ENCODE measurements at regions not wholly inside any gene's neighbourhood (a gene's known extent, or its start where the extent isn't known, plus 50 kb on each side); places are given as distances from the start of the nearest gene placed in this dataset.

- DNase-seq (ENCODE audit: low spot score): no peak
These were observed 802.5 kb upstream of the EEF2KMT start for GRCh38 chr16:5900046-5900445.

DNA sequence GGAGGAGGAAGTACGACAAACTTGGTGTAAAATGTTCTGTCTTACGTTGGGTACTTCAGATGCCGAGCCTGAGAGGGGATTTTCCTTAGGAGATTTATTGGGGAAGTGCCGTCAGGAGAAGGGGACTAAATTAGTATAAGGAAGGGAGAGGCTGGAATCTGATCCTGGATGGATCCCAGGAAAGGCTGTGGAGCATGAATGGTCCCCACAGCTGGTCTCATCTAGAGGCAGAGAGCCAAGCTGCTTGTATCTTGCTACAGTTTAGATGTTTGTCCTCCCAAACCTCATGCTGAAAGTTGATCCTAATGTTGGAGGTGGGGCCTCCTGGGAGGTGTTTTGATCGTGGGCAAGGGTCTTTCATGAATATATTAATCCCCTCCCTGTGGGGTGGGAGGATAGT, 798.4 kb upstream of the EEF2KMT start:
- no peak for DNase-seq (ENCODE audit: low spot score)

- no peak for DNase-seq (ENCODE audit: low spot score)
These were observed 797.5 kb upstream of the EEF2KMT start for GRCh38 chr16:5895137-5895536.

GRCh38 chr16:5891296-5891695, 793.7 kb upstream of the EEF2KMT start:
- DNase-seq (ENCODE audit: low spot score): no peak

GRCh38 chr16:5885521-5885920, 787.9 kb upstream of the EEF2KMT start:
- DNase-seq (ENCODE audit: low spot score): no peak

DNA sequence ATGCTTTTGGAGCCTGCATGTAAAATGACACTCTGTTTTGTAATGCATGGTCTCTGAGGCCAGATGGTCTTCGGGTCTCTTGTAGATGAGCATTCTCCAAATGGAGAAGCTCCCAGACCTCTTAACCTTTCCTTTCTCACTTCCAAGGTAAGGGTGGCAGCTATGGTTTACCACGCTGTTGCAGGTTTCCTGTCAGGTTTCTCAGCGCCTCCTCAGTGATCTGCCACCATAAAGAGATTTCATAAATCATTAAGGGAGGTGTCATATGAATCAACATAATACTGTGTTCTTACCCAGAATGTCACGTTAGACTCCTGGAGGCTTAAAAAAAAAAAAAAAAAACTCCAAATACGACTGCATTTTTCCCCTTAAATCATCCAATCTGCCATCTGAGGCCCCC, 787.4 kb upstream of the EEF2KMT start:
- no peak for DNase-seq (ENCODE audit: low spot score)

DNA sequence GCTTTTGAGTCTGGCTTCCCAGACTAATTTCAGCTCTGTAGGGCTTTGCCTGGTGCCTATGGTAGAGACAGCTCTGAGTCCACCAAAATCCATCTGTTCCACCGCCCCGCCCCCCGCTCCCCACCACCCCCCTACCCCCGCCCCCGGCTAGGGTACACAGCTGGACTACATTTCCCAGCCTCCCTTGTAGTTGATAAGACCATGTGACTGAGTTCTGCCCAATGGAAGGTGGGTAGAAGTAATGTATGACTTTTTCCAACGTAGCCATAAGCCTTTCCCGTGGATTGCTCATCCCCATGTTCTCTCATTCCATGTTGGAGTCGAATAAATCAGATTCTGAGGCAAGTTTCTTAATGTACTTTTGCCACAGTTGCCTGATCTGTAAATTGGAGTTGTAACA, 786.7 kb upstream of the EEF2KMT start:
- no peak for DNase-seq (ENCODE audit: low spot score)

DNA sequence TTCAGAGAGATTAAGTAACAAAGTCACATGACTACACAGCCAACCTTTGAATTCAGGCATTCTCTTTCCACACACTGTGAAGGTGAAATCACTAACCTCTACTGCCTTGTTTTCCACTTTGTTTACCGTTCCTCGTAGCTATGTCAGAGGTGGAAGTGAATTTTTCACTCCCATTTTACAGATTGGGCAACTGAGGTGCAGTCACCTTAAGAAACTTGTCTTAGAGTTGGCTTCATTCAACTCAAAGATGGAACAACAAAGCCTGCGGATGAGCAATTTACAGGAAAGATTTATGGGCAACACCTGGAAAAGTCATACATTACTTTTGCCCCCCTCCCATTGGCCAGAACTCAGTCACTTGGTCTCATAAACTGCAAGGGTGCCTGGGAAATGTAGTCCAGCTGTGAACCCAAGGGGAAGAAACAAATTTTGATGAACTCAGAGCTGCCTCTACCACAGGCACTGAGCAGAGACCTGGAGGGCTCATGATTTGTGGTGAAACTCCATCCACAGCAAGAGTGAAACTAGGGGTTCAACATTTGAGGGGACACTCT, 784.6 kb upstream of the EEF2KMT start:
- DNase-seq (ENCODE audit: low spot score): no peak

- DNase-seq (ENCODE audit: low spot score): no peak
These were observed 777.8 kb upstream of the EEF2KMT start for GRCh38 chr16:5875416-5875815.

- no peak for DNase-seq (ENCODE audit: low spot score)
These were observed 777.3 kb upstream of the EEF2KMT start for GRCh38 chr16:5874899-5875298.

GRCh38 chr16:5873221-5873620, 775.6 kb upstream of the EEF2KMT start:
- no peak for DNase-seq (ENCODE audit: low spot score)

DNA sequence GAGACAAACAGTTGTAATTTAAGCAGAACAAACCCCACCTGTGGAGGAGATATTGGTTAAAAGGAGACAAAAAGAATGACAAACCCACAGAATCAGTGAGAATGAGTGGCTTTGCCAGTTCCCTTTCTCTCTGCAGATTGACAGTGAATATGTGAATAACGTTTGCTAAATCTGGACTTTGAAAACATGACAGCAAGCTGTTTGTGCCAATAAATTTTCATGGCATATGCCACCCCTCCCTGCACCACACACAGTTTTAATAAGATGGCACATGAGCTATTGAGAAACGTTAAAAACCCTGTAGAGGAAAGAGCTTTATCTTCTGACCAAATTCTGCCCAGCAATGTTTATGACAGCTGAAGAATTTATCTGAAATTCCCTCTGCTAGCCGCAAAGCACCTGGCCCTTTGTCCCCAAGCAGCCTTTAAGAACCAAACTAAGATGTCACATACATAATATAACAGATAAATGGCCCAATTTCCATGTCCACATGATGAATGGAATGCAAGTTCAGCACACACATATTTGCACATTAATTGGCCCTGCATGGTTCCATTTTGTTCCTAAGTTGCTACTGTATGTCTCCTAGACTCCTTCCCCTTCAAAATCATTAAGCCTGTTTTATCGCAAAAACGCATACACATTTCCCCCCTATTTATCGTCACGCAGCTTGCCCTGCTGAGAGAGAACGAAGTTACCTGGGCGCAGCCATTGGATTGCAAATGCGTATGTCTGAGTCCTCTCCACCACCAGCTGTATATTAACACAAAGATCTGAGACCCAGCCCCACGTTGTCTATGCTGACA, 773.5 kb upstream of the EEF2KMT start:
- no peak for DNase-seq (ENCODE audit: low spot score)

- no peak for DNase-seq (ENCODE audit: low spot score)
These were observed 769.7 kb upstream of the EEF2KMT start for GRCh38 chr16:5867250-5867649.

DNA sequence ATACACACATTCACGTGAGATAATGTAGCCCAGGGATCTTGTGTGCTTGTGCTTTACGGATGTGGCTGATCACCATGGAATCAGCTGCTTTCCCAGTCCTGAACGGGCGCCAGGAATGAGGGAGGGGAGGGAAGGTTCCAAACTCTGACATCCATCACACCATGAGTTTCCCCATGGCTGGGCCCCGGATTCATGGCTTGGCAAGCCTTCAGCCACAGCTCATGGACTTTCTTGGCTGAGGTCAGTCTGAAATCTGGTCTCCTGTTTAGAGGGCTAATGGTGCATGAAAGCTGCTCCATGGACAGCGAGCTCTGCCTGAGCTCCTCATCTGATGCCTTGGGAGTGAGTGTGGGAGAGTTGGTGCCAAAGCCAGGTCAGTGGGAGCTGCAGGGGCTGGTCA, 767.6 kb upstream of the EEF2KMT start:
- DNase-seq (ENCODE audit: low spot score): no peak

DNA sequence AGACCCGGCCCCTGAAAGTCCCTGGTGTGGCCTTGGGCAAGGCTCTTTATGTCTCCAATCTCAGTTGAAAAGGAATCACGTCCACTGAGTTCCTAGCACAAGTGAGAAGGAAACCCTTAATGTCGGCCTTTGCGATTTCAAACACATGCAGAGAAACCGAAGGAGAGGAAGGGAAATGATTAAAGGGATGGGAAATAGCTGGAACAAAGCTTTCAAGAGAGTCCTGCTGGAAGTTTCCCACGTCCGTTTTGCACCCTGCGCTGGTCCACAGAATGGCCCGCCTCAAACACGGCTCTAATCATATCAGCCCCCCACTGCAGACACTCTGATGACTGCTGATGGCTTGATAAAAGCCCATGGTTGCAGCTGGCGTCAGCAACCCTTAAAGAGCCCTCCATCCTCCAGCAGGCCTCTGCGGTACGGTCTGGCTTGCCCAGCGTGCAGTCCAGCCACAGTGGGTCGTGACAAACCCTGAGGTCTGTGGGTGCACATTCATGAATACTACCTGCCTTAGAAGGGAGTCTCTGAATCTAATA, 765.5 kb upstream of the EEF2KMT start:
- no peak for DNase-seq (ENCODE audit: low spot score)

GRCh38 chr16:5862103-5862840, 764.7 kb upstream of the EEF2KMT start:
- no peak for DNase-seq (ENCODE audit: low spot score)

DNA sequence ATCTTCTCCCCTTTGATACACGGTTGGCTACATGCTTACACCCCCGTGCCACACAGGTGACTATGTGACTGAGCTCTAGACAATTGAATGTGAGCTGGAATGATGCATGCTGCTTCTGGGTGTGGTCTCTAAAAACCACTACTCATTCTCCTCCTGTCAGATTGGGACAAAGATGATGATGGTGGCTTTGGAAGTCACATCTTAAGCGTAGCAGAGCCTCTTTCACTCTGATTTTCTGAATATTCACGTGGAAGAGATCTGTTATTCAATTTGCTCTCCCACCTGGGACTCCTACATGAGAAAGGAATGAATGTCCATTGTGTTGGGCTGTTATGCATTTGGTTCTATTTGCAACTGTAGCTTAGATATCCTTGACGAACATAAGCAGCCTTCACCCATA, 763.6 kb upstream of the EEF2KMT start:
- DNase-seq (ENCODE audit: low spot score): no peak

GRCh38 chr16:5858180-5858579, 760.6 kb upstream of the EEF2KMT start:
- no peak for DNase-seq (ENCODE audit: low spot score)

DNA sequence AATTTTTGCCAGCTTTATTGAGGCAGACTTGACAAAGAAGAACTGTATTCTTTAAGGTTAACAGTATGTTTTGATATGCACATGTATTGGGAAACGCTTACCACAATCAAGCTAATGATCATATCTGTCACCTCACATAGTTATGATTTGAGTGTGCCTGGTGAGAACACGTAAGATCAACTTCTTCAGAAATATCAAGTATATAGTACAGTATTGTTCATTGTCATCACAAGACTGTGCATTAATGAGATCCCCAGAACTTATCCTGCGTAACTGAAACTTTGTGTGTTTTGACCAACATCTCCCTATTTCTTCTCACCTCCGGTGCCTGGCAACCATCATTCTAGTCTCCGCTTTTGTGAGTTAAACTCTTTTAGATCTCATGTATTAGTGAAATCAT, 756.4 kb upstream of the EEF2KMT start:
- DNase-seq (ENCODE audit: low spot score): no peak

DNA sequence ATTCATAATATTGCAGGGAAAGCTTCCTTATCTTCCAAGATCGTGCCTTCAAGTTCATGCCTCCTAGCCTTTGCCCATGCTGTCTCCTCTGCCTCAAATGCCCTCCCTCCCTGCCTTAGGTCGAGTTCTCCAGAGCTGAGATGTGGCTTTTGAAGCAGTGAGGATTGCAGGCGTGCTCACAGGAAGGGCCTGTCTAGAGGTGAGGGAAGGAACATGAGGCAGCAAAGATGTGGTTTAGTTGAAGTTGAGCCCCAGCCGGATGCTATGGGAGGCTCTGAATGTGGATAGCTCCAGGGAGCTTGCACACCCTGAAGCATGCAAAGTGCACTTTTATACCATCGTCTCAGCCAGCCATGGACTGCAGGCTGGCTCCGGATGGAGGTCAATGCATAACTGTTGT, 754.6 kb upstream of the EEF2KMT start:
- DNase-seq (ENCODE audit: low spot score): no peak

GRCh38 chr16:5851393-5851982, 753.9 kb upstream of the EEF2KMT start:
- no peak for DNase-seq (ENCODE audit: low spot score)

GRCh38 chr16:5850632-5851392, 753.2 kb upstream of the EEF2KMT start:
- no peak for DNase-seq (ENCODE audit: low spot score)

All from CD4-positive, alpha-beta T cell treated with Interleukin-6 at 100 ng/mL for 8 hours (primary cell).